ENCODE measurements at regions not wholly inside any gene's neighbourhood (a gene's known extent, or its start where the extent isn't known, plus 50 kb on each side); places are given as distances from the start of the nearest gene placed in this dataset.

- Histone ChIP-seq H3K4me2 (ENCODE audit: low read depth, low read length, poor library complexity, severe bottlenecking) (no peak overlapping the region), H3K27me3 (ENCODE audit: insufficient read depth, low read length, poor library complexity, severe bottlenecking) (no peaks in the 10 kb centered on the region), H3K79me2 (ENCODE audit: insufficient read depth, low read length) (no peaks in the 10 kb centered on the region), H3K36me3 (ENCODE audit: insufficient read depth, low read length) (no peaks in the 10 kb centered on the region), H3K9me3 (ENCODE audit: insufficient read depth, low read depth, low read length) (no peaks in the 10 kb centered on the region), H4K20me1 (ENCODE audit: insufficient read depth, low read length, poor library complexity, severe bottlenecking) (no peaks in the 10 kb centered on the region), H3F3A (ENCODE audit: low read depth) (no peaks in the 10 kb centered on the region), H3K4me3 (ENCODE audit: low read length, poor library complexity, severe bottlenecking) (no peak overlapping the region), H3K9ac (ENCODE audit: low read depth, low read length, poor library complexity, severe bottlenecking) (no peak overlapping the region), H3K9me2 (replicated peaks; ENCODE audit: low read depth, low read length) (no peaks in the 10 kb centered on the region), H2AFZ (ENCODE audit: low read length) (no peak overlapping the region), H3K4me1 (ENCODE audit: insufficient read depth, low read length, poor library complexity, severe bottlenecking) (no peaks in the 10 kb centered on the region)
- TF ChIP-seq CTCF (conservative IDR thresholded peaks at IDR 0.05; ENCODE audit: low read length): no peak
- TF ChIP-seq EZH2phosphoT487 (IDR thresholded peaks at IDR 0.05; ENCODE audit: borderline replicate concordance): no peak
These were observed 807.9 kb downstream of the PRELID2 start for GRCh38 chr5:145027286-145027685.

DNA sequence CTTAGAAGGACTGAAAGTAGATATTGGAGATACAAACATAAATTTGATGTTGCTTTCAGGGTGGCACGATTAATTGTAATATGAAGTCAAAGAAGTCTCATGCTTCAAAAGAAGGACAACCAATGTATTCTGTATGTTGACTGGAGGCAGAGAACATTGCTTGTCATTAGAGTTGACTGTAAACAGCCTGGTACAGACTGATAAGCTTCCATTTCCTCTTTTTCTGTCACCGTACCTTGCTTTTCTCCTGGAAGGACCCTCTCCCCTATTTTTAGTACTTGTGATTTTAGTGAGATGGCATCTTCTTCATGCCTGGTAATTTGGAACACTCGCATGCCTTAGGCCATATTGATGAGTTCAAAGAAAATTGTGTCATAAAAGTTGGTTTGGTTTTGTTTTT, 809.4 kb downstream of the PRELID2 start:
- TF ChIP-seq CTCF (conservative IDR thresholded peaks at IDR 0.05; ENCODE audit: low read length) (no peak), EZH2phosphoT487 (IDR thresholded peaks at IDR 0.05; ENCODE audit: borderline replicate concordance) (no peak)
- no peak overlapping the region for H3K9ac ChIP-seq (ENCODE audit: low read depth, low read length, poor library complexity, severe bottlenecking)
- H3F3A ChIP-seq (ENCODE audit: low read depth): no peaks in the 10 kb centered on the region
- no peaks in the 10 kb centered on the region for H3K79me2 ChIP-seq (ENCODE audit: insufficient read depth, low read length)
- H3K4me2 ChIP-seq (ENCODE audit: low read depth, low read length, poor library complexity, severe bottlenecking): no peak overlapping the region
- no peaks in the 10 kb centered on the region for H3K36me3 ChIP-seq (ENCODE audit: insufficient read depth, low read length)
- no peaks in the 10 kb centered on the region for H4K20me1 ChIP-seq (ENCODE audit: insufficient read depth, low read length, poor library complexity, severe bottlenecking)
- no peak overlapping the region for H3K4me3 ChIP-seq (ENCODE audit: low read length, poor library complexity, severe bottlenecking)
- no peaks in the 10 kb centered on the region for H3K9me2 ChIP-seq (replicated peaks; ENCODE audit: low read depth, low read length)
- no peaks in the 10 kb centered on the region for H3K9me3 ChIP-seq (ENCODE audit: insufficient read depth, low read depth, low read length)
- no peak overlapping the region for H2AFZ ChIP-seq (ENCODE audit: low read length)
- H3K4me1 ChIP-seq (ENCODE audit: insufficient read depth, low read length, poor library complexity, severe bottlenecking): no peaks in the 10 kb centered on the region
- no peaks in the 10 kb centered on the region for H3K27me3 ChIP-seq (ENCODE audit: insufficient read depth, low read length, poor library complexity, severe bottlenecking)

DNA sequence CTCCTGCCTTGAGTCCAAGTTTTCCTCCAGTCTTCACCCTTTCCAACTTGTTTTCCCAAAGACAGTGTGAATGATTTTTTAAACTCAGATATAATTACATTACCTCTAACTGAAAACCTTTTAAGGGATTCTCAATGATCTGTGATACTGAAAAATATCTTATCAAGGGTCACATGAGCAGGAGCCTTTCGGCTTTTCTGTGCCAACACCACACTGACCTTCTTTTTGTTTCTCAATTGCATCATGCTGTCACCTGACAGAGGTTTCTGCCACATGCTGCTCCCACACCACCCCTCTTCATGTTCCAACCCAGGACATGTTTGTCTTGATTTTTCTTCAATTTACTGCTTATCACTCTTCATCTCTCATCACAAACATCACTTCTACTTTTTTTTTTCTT, 820.0 kb downstream of the PRELID2 start:
- H4K20me1 ChIP-seq (ENCODE audit: insufficient read depth, low read length, poor library complexity, severe bottlenecking): no peaks in the 10 kb centered on the region
- H3K9me3 ChIP-seq (ENCODE audit: insufficient read depth, low read depth, low read length): no peaks in the 10 kb centered on the region
- TF ChIP-seq CTCF (conservative IDR thresholded peaks at IDR 0.05; ENCODE audit: low read length) (no peak), EZH2phosphoT487 (IDR thresholded peaks at IDR 0.05; ENCODE audit: borderline replicate concordance) (no peak)
- no peaks in the 10 kb centered on the region for H3K79me2 ChIP-seq (ENCODE audit: insufficient read depth, low read length)
- no peak overlapping the region for H3K9ac ChIP-seq (ENCODE audit: low read depth, low read length, poor library complexity, severe bottlenecking)
- no peaks in the 10 kb centered on the region for H3K36me3 ChIP-seq (ENCODE audit: insufficient read depth, low read length)
- H3K4me3 ChIP-seq (ENCODE audit: low read length, poor library complexity, severe bottlenecking): no peak overlapping the region
- no peak overlapping the region for H3K4me2 ChIP-seq (ENCODE audit: low read depth, low read length, poor library complexity, severe bottlenecking)
- H3K27me3 ChIP-seq (ENCODE audit: insufficient read depth, low read length, poor library complexity, severe bottlenecking): no peaks in the 10 kb centered on the region
- H3F3A ChIP-seq (ENCODE audit: low read depth): no peaks in the 10 kb centered on the region
- no peaks in the 10 kb centered on the region for H3K9me2 ChIP-seq (replicated peaks; ENCODE audit: low read depth, low read length)
- no peak overlapping the region for H2AFZ ChIP-seq (ENCODE audit: low read length)
- H3K4me1 ChIP-seq (ENCODE audit: insufficient read depth, low read length, poor library complexity, severe bottlenecking): no peaks in the 10 kb centered on the region
